ENCODE measurements at regions not wholly inside any gene's neighbourhood (a gene's known extent, or its start where the extent isn't known, plus 50 kb on each side); places are given as distances from the start of the nearest gene placed in this dataset.

DNA sequence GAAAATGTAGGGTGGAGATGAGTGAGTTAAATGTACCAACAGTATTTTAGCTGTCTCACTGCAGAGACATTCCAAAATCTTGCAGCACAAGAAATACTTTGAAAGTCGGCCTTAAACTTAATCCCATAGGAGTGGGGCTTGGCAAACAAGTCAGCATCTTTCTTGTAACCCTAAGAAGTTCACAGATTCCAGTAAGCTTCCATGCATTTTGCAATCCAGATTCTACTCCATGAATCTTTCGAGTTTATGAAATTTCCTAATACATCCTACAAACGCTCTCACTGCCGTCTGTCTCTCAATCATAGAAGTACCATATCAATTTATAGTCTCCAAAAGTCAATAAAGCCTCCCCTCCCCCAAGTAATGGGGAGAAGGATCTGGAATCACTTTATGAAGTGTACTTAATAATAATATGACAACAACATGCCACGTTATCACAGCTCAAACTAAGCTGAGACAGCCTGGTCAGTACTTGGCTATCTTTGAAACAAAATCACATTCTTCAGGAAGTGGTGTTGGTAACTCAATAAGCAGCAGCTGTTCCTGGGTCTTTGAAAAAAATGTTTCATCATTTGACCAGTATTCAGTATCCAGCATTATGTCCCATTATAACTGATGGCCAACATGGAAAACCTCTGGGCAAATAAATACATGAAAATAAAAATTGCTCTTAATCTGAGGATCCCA is 317.4 kb upstream of the RUNX1 start:
- in situ Hi-C loops (cut with HindIII; ENCODE audit: low sequenced_read_pairs), result no loop called here

DNA sequence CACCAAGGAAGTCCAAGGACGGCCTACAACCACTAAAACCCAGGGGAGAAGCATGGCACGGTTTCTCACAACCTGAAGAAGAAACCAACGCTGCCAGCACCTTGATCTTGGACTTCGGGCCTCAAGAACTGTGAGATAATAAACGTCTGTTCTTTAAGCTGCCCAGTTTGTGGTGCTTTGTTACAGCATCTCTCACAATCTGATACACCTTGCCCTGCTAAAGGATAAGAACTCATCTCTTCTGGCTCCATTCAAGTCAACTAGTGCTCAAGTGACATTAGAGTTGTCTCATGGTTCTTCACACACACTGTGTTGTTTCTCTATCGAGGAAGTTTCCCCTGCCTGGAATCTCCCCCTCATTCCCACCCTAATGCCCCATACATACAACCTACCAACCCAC is 314.4 kb upstream of the RUNX1 start:
- in situ Hi-C loops (cut with HindIII; ENCODE audit: low sequenced_read_pairs), result no loop called here

DNA sequence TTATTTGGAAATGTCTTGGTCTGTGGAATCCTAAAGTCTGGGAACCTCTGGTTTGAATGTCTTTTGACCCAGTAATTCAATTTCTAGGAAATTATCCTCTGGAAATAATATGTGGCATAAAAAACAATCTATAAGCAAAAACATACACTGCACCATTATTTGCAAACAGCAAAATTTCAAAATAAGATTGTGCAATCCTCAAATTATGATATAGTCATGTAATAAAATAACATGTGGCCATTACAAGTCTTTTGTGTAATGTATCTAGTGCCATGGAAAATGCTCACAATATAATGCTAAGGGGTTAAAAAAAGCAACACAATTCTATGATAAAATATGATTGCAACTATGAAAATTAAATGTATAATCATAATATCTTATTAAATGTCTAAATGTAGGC is 312.9 kb upstream of the RUNX1 start:
- in situ Hi-C loops (cut with HindIII; ENCODE audit: low sequenced_read_pairs), result no loop called here

DNA sequence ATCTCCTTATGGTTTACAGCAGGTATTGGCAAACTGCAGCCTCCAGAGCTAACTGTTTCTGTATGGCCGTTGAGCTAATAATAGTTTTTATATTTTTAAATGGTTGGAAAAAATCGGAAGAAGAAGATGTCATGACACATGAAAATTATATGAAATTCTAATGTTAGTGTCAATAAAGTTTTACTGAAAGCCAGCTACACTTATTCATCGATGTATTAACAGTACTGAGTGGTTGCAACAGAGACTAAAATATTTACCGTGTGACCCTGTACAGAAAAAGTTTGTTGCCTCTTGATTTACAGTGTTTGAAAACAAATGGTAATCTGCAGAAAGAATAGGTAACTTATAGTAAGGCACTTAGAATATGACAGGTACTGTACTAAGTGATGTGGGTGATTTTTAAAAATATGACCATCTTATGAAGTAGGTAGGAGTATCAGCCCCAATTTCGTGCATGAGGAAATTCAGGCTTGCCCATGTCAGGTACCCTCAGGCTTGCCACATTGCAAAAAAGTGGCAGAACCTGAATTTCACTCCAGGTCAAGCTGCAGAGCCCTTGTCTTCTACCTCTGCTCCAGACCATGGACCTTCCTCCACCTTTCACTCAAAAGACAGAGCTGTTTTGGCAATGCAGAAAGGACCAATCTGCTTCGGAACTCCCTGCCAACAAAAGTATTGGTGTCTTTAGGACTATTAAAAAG is 311.9 kb upstream of the RUNX1 start:
- in situ Hi-C loops (cut with HindIII; ENCODE audit: low sequenced_read_pairs), result no loop called here

DNA sequence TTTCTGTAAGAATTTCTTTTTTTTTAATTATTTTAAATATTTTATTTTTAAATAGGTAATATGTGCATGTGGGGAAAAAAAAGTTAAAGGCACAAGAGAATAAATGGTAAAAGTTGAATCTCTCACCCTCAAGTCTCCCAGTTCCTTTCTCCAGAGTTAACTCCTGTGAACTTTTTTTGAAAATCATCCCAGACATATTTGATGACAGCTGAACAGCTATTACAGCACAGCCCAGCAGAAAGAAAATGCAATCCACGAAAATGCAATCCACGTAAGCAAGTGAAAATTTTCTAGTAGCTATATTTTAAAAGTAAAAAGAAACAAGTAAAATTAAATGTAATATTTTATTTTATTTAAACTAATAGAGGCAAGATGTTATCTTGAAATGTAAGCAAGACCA is 310.0 kb upstream of the RUNX1 start:
- in situ Hi-C loops (cut with HindIII; ENCODE audit: low sequenced_read_pairs), result no loop called here

DNA sequence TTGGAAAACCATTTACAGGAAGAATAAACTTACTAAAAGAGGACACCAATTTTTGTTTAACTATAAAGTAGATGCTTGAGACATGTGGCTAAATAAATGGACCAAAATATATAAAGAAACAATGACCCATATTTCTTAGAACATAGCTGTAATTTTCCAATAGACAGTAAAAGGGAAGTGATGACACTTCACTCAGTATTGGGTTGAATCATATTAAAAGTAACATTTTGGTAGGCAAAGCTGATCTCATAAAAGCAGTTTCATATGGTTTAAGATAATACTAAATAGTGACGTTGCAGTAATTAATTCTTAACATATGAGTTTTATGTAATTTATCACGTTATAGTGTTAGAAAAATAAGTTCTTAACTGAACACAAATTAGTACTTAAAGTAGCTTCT is 308.9 kb upstream of the RUNX1 start:
- in situ Hi-C loops (cut with HindIII; ENCODE audit: low sequenced_read_pairs), result no loop called here

DNA sequence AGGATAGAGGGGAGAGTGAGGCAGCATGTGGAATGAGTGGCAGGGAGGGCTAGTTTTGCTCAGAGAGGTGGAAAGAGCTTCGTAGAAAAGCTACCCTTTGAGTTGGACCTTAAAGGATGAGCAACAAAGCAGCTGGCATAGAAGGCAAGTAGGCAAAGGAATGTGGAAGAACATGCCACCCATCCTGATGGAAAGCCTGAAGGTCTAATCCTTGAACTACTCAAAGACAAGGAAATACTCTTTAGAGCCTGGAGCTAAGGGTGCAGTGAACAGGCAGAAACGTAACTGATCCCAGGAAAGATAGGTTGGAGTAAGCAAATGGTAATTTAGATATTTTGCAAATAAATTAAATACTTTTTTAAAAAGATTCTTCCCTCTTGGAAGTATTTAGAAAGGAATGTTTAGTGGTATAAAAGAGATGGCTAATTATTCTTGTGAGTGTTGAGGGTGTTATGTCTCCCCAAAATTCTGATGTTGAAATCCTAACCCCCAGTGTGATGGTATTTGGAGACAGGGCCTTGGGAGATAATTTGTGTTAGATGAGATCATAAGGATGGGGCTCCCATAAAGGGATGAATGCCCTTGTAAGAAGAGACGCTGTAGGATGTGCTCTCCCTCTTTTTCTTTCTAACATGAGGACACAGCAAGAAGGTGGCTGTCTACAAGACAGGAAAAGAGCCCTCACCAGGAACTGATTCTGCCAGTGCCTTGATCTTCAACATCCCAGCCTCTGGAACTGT is 308.1 kb upstream of the RUNX1 start:
- in situ Hi-C loops (cut with HindIII; ENCODE audit: low sequenced_read_pairs), result no loop called here

DNA sequence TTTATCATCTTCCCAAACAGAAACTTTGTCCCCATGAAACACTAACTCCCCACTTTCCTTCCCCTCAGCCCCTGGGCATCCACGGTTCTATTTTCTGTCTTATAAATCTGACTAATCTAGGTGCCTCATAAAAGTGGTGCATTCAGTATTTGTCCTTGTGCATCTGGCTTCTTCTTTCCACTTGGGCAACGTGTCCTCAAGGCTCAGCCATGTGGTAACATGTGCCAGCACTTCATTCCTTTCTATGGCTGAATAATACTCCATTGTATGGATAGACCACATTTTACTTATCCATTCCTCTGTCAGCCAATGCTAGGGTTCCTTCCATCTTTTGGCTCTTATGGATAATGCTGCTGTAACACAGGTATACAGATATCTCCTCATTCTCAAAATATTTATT is 305.0 kb upstream of the RUNX1 start:
- in situ Hi-C loops (cut with HindIII; ENCODE audit: low sequenced_read_pairs), result no loop called here

DNA sequence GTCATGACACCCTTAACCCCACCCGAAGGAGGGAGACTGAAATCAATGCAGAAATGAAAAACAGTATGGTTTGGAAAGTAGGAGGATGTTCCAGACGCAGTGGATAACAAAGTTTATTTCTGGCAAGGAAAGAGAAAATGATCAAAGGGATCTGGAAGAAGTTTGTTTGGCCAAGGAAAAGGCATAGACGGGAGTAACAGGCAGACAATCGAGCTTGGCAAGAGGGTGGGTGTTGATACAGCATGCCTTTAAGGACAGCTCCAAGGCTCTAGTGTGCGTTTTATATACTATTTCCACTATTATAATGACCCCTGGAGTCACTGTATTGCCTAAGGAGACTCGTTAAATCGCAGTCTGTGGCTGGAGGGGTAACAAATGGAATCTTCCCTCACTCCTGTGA is 303.7 kb upstream of the RUNX1 start:
- in situ Hi-C loops (cut with HindIII; ENCODE audit: low sequenced_read_pairs), result no loop called here

DNA sequence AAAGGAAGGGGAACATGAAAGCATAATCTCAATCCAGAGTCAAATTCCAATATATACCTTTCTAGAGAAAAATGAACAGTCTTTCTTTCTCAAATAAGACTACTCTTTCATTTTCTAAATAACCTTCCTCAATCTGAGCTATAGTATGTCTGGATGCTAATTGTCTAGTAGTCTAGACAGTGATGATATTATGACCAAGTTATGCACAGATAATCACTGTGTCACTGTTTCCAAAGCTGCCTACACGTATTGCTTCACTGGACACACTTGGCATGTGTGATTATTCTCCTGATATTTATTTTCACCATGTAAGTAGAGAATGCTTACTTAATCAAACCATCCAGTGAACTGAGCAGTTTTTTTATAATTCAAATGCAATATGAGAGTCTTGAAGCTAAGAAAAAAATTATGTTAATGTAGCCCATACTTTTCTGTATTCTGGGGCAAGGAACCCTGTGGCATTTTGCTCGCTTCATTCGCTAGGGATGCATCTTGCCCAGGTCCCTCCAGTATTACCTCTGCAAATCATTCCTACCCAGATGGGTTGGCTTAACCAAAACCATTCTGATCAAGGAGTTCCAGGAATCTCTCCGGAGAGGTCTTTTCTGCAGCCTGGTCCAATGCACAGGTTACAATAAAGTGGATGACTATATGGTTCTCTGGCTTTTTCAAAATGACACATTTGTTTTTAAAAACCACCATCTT is 303.1 kb upstream of the RUNX1 start:
- in situ Hi-C loops (cut with HindIII; ENCODE audit: low sequenced_read_pairs), result no loop called here

DNA sequence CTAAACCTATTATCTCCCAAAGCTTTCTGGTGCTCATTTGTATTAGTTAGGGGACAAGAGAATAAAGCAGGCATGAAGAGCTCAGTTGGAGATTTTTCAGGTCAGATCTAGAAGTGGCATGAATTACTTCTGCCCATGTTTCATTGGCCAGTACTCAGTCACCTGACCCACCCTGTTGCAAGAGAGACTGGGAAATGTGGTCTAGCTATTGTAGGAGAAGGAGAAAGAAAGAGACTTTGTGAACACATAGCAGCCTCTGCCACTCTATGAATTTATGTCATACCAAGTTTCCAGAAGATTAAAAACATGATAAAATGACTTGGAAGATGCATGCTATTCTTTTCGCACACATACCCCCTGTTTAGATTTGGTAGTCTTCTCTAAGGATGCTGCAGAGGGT is 302.3 kb upstream of the RUNX1 start:
- in situ Hi-C loops (cut with HindIII; ENCODE audit: low sequenced_read_pairs), result no loop called here

DNA sequence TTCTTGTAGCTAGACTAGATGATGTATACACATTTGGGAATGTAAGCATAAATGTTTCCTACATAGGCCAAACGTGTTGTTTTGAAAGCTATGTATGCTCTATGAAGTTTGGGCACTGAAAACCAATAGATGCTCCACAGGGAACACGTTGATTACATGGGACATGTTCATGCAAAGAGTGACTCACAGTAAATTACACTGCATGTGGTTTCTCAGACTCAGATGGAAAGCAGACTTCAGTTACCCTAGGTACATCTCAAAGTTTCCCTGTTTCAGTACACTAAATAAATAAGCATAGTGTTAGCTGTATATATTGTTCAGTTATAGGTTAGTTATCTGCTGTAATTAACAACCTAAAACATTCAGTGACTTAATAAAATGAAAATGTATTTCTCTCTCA is 301.9 kb upstream of the RUNX1 start:
- in situ Hi-C loops (cut with HindIII; ENCODE audit: low sequenced_read_pairs), result no loop called here

DNA sequence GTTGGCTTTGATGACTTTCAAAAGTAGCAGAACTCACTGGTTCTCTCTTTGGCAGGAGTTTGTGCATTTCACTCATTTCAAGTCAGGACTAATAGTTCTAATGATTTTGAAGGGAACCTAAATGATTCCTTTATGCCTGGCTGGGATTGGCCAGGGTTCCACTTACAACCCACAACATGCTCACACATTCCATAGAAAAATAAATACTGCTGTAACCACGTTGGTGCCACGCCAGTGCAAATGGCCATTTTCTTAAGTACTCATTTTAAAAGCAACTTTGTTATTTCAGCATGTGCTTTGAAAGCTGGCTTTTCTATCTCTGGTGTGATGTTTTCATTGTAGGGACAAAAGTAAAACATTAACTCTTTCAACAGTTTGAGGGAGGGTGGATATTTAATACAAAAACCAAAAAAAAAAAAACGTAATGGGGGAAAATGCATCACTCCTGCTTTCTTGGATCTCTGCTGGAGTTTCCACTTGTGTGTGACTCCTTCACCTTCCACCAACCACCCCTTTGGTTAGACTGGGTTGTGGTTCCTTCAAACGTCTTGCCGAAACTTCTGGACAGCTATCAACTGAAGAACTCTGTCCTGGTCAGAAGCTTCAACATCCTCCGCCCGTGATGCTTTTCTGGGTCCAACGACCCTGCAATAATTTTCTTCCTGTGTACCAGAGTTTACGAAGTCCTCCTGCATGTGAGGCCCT is 300.4 kb upstream of the RUNX1 start:
- in situ Hi-C loops (cut with HindIII; ENCODE audit: low sequenced_read_pairs), result no loop called here

DNA sequence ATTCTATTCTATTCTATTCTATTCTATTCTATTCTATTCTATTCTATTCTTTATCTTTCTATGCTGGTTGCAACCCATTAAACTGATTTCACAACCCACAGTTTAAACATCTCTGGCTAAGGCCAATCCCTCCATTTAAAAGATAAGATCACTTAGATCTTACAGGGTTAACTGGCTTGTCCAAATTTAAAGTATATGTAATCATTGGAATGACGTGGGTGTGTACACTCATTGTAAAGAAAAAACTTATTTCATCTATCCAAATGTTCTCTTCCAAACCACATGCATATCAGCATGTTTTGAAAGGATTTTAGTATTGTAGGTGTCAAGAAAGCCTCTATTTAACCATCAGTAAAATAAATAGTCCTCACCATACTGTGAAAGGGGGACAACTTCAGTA is 299.6 kb upstream of the RUNX1 start:
- in situ Hi-C loops (cut with HindIII; ENCODE audit: low sequenced_read_pairs), result no loop called here

DNA sequence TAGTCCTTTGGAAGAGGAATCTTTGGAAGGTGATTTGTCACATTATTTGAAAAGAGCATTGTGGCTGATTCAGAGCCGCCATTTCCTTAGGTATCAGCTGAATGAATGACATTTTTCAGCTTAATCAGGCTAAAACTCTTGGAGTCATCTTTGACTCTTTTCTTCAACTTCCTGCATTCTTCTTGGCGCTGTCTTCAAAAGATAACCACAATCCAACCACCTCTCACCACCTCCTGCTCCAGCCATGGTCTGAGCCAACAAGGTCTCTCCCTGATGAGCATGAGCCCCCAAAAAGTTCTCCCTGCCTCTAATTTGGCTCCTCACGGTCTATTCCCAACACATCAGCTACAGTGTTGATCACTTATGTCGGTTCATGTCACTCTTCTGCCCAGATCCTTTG is 297.6 kb upstream of the RUNX1 start:
- in situ Hi-C loops (cut with HindIII; ENCODE audit: low sequenced_read_pairs), result no loop called here

DNA sequence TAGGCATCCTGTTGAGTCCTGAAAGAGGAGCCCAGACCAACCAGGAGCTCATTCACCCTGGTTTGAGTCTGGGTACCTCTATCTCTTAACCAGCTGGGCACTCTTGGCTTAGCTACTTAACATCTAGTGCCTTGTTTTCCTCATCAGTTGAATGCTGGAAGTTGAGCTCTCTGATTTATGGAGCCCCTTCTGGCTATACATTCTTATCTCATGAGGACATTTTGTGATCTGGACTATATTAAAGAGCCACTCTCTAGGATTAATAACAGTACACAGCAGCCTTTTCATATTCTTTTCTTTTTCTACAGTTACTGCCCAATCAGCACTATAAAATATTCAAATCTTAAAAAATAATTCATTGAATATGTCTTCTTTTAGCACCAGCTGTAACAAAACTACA is 296.9 kb upstream of the RUNX1 start:
- in situ Hi-C loops (cut with HindIII; ENCODE audit: low sequenced_read_pairs), result no loop called here

DNA sequence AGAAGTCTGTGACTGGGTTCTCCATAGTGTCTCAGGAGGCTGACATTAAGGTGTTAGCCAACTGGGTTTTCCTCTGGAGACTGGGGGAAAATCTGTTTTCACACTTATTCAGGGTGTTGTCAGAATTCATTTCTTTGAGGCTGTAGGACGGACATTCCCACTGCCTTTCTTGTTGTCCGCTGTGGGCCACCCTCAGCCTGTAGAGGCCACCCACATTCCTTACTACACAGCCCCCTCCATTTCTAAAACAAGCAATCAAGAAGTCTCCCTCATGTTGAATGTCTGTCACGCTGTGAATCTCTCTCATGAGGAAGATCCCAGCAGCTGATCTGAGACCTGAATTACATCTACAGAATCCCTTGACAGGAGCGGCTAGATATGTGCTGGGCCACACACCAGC is 295.5 kb upstream of the RUNX1 start:
- in situ Hi-C loops (cut with HindIII; ENCODE audit: low sequenced_read_pairs), result no loop called here

DNA sequence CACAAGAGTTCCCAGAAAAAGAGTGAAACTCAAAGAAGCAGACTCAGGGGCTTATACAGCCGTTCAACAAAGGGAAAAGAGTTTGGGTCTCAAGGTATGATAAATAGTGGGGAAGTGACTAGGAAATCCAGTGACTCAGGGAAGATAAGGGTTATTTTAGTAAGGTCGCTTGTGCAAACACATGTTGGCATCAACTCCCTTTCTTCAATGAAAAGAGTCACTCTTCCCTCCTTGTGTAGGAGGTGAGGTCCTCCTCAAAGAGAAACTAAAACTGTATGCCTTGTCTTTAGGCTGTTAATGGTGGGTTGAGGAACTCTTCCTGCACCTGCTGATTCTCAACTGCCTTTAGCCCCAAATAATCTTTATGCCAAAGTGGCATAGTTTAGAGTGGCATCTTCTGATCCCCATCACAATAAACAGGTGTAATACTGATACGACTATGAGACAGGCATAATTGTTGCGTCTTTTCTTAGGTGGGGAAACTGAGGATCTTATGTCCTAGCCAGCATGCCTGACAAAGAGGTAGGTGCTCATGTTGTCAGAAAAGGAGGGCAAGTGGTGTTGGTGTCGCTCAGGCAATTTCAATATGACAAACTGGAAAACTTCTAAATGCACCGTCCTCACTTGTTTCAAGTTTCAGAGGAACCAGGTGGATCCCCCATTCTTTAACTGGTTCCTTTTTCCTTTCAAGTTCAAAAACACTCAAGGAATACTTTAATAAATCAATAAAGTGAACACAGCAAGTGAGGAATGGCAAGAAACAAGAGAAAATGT is 294.1 kb upstream of the RUNX1 start:
- in situ Hi-C loops (cut with HindIII; ENCODE audit: low sequenced_read_pairs), result no loop called here

DNA sequence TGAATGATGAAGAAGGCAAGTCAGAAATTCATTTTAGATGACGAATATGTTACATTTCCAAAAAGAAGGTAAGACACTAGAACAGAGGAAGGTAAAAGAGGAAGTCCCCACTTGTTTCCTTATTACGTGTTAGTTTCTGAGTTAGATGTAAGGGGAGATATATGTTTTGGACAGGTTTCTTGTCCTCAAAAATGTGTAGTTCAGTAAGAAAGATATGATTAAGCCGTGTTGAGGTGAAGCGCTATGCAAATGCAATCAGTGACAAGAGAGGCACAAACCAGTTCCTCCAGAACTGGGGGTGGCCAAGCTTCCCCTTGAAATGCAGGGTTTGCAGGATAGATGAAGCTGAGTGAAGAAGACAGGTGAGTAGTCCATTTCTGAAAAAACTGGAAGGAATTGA is 293.3 kb upstream of the RUNX1 start:
- in situ Hi-C loops (cut with HindIII; ENCODE audit: low sequenced_read_pairs), result no loop called here

DNA sequence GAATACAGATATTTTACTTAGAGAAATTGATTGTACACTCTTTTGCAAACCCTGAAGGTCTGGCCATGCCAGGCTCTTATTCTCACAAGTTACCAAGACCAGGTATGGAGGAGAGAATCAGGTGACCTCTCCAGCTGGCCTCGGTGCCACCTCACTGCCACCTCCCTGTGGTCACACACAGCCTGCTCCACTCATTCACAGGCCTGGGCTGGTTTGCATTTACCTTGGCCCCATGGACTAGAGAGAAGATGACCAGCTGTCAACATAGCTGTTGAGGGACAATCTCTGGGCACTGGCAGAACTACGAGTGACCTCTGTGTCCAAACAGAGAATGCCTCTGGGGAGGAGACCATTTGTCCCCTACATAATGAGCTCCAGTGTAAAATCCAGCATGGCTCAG is 291.2 kb upstream of the RUNX1 start:
- in situ Hi-C loops (cut with HindIII; ENCODE audit: low sequenced_read_pairs), result no loop called here
